GM23338 (cell line): ENCODE measurements at regions not wholly inside any gene's neighbourhood (a gene's known extent, or its start where the extent isn't known, plus 50 kb on each side); places are given as distances from the start of the nearest gene placed in this dataset.

ENCODE experiments used
- ATAC-seq: fragments of 200-7000 bp; cut with Tn5 transposase; 3 replicates; pipeline ENCODE4 v1.9.1; 2020
- DNase-seq: peaks from one replicate; pipeline ENCODE4 v3.0.0-alpha.2; 2015; ENCODE audit warnings: low spot score
- H2AFZ ChIP-seq: fragments of 200-600 bp; sonication (generic); 2 replicates; pipeline ENCODE4 v1.8.0; 2016; ENCODE audit warnings: antibody characterized with exemption, mild to moderate bottlenecking, moderate library complexity
- H3F3A ChIP-seq: fragments of 200-600 bp; sonication (generic); replicated peaks from 2 replicates; pipeline ENCODE4 v1.8.0; 2017; ENCODE audit warnings: antibody characterized with exemption, mixed run types, low read depth
- H3K27ac ChIP-seq: fragments of 200-600 bp; sonication (generic); 2 replicates; pipeline ENCODE4 v1.6.1; 2016; ENCODE audit warnings: low read depth
- H3K27me3 ChIP-seq: fragments of 200-600 bp; sonication (generic); 2 replicates; pipeline ENCODE4 v1.8.0; 2016; ENCODE audit warnings: mild to moderate bottlenecking, mixed run types, moderate library complexity; ENCODE audit not compliant: insufficient read depth
- H3K36me3 ChIP-seq: fragments of 200-600 bp; sonication (generic); 2 replicates; pipeline ENCODE4 v1.8.0; 2016; ENCODE audit warnings: mild to moderate bottlenecking; ENCODE audit not compliant: insufficient read depth
- H3K4me1 ChIP-seq: fragments of 200-600 bp; sonication (generic); 2 replicates; pipeline ENCODE4 v1.8.0; 2016; ENCODE audit warnings: mild to moderate bottlenecking, moderate library complexity; ENCODE audit not compliant: insufficient read depth
- H3K4me2 ChIP-seq: fragments of 200-600 bp; sonication (generic); 2 replicates; pipeline ENCODE4 v1.7.1; 2017; ENCODE audit warnings: mixed run types
- H3K4me3 ChIP-seq: fragments of 200-600 bp; sonication (generic); 2 replicates; pipeline ENCODE4 v1.6.1; 2016; ENCODE audit warnings: mixed run types
- H3K79me2 ChIP-seq: fragments of 200-600 bp; sonication (generic); replicated peaks from 2 replicates; pipeline ENCODE4 v1.8.0; 2017; ENCODE audit warnings: mild to moderate bottlenecking; ENCODE audit not compliant: insufficient read depth
- H3K9me2 ChIP-seq: fragments of 200-600 bp; sonication (generic); 2 replicates; pipeline ENCODE4 v1.8.0; 2017; ENCODE audit not compliant: insufficient read depth
- H4K20me1 ChIP-seq: fragments of 200-600 bp; sonication (generic); replicated peaks from 2 replicates; pipeline ENCODE4 v1.8.0; 2017; ENCODE audit warnings: mild to moderate bottlenecking; ENCODE audit not compliant: insufficient read depth
- H3K27ac Mint-ChIP-seq: 2 replicates; pipeline ENCODE4 v1.8.0; 2020; ENCODE audit warnings: inconsistent platforms, mild to moderate bottlenecking, moderate library complexity, mixed read lengths
- H3K27me3 Mint-ChIP-seq: 3 replicates; pipeline ENCODE4 v1.8.0; 2022; ENCODE audit warnings: low read depth, mild to moderate bottlenecking, moderate library complexity, mixed read lengths, inconsistent platforms; ENCODE audit not compliant: insufficient read depth, poor library complexity
- H3K36me3 Mint-ChIP-seq: 3 replicates; pipeline ENCODE4 v1.8.0; 2021; ENCODE audit warnings: low read depth, mild to moderate bottlenecking, inconsistent platforms, moderate library complexity, mixed read lengths
- H3K4me1 Mint-ChIP-seq: 3 replicates; pipeline ENCODE4 v1.8.0; 2020; ENCODE audit warnings: mild to moderate bottlenecking, inconsistent platforms, mixed read lengths
- H3K4me3 Mint-ChIP-seq: 3 replicates; pipeline ENCODE4 v1.8.0; 2021; ENCODE audit warnings: moderate library complexity, mild to moderate bottlenecking, inconsistent platforms, mixed read lengths
- H3K9me3 Mint-ChIP-seq: 3 replicates; pipeline ENCODE4 v1.8.0; 2020; ENCODE audit warnings: moderate library complexity, mild to moderate bottlenecking, inconsistent platforms, mixed read lengths
- CREB1 ChIP-seq: fragments of 250-450 bp; sonication (Bioruptor Pico); IDR thresholded peaks from 2 replicates; pipeline ENCODE4 v1.5.0; 2020; ENCODE audit warnings: low read depth, mild to moderate bottlenecking, moderate library complexity
- CTCF ChIP-seq, 2 experiments: fragments of 200-600 bp in 1 of 2; sonication (generic) in 1 of 2; conservative IDR thresholded peaks; 2 replicates each; pipeline versions ENCODE4 v1.5.1 to v1.6.1; 2016 to 2017; ENCODE audit warnings: antibody characterized with exemption in 2 of 2, low read depth in 2 of 2, mild to moderate bottlenecking in 2 of 2, moderate library complexity in 1 of 2
- ETS1 ChIP-seq: IDR thresholded peaks from 2 replicates; pipeline ENCODE4 v1.6.1; 2016; ENCODE audit warnings: antibody characterized with exemption
- EZH2 ChIP-seq: fragments of 200-600 bp; sonication (generic); IDR thresholded peaks from one replicate; pipeline ENCODE4 v1.8.0; 2017; ENCODE audit warnings: antibody characterized with exemption, mild to moderate bottlenecking, low read depth; ENCODE audit not compliant: unreplicated experiment
- JUNB ChIP-seq: IDR thresholded peaks from one replicate; pipeline ENCODE4 v1.6.1; 2016; ENCODE audit warnings: antibody characterized with exemption; ENCODE audit not compliant: unreplicated experiment
- NANOG ChIP-seq: IDR thresholded peaks from 2 replicates; pipeline ENCODE4 v1.6.1; 2016; ENCODE audit warnings: antibody characterized with exemption, borderline replicate concordance
- POLR2AphosphoS5 ChIP-seq: IDR thresholded peaks from 2 replicates; pipeline ENCODE4 v1.6.1; 2016; ENCODE audit warnings: antibody characterized with exemption, low read depth
- STAT1 ChIP-seq: IDR thresholded peaks from one replicate; pipeline ENCODE4 v1.6.1; 2016; ENCODE audit warnings: antibody characterized with exemption; ENCODE audit not compliant: unreplicated experiment
- ZNF331 ChIP-seq: fragments of 250-450 bp; sonication (Bioruptor Pico); IDR thresholded peaks from 2 replicates; pipeline ENCODE4 v1.5.0; 2020; ENCODE audit warnings: low read depth, mild to moderate bottlenecking, moderate library complexity
- ZNF462 ChIP-seq: fragments of 250-450 bp; sonication (Bioruptor Pico); IDR thresholded peaks from 2 replicates; pipeline ENCODE4 v1.5.0; 2020; ENCODE audit warnings: mild to moderate bottlenecking, moderate library complexity

GRCh38 chr4:123836851-123837595 is 440.4 kb downstream of the SPRY1 start:
- Histone ChIP-seq H2AFZ (peak overlapping the region; percentile 11; the same call in 1 of the 2 replicates), H3K27me3 (no peaks in the 10 kb centered on the region), H3K4me3 (no peak overlapping the region), H3K9me2 (no peaks in the 10 kb centered on the region), H3K4me1 (peaks cover 8% of the 10 kb centered on the region), H3K27ac (no peak overlapping the region), H3K36me3 (no peaks in the 10 kb centered on the region), H3K4me2 (no peak overlapping the region), H3F3A (no peaks in the 10 kb centered on the region), H4K20me1 (no peaks in the 10 kb centered on the region), H3K79me2 (no peaks in the 10 kb centered on the region)
- Mint-ChIP-seq H3K27me3 (peaks cover under 1% of the 10 kb centered on the region), H3K4me1 (peaks cover 11% of the 10 kb centered on the region), H3K9me3 (no peaks in the 10 kb centered on the region), H3K36me3 (no peaks in the 10 kb centered on the region), H3K4me3 (no peak overlapping the region), H3K27ac (peak overlapping the region; percentile 52)
- no peak for ATAC-seq
- DNase-seq: no peak
- no peak for TF ChIP-seq ZNF331 (CRISPR knock-in tag)
- TF ChIP-seq EZH2: no peak
- no peak for TF ChIP-seq JUNB
- TF ChIP-seq NANOG: no peak
- TF ChIP-seq STAT1: no peak
- TF ChIP-seq ETS1: no peak
- TF ChIP-seq ZNF462 (CRISPR knock-in tag): no peak
- TF ChIP-seq CREB1: no peak
- no peak for TF ChIP-seq CTCF (conservative IDR thresholded peaks at IDR 0.05; ENCODE audit: low read depth in 2 of 2)
- no peak for TF ChIP-seq POLR2AphosphoS5
